HCT116 (cell line): ENCODE measurements at regions not wholly inside any gene's neighbourhood (a gene's known extent, or its start where the extent isn't known, plus 50 kb on each side); places are given as distances from the start of the nearest gene placed in this dataset.

ENCODE experiments used
- ATAC-seq: fragments of 200-7000 bp; cut with Tn5 transposase; 2 replicates; pipeline ENCODE4 v1.9.1; 2020; ENCODE audit warnings: mild to moderate bottlenecking, moderate library complexity
- BruUV-seq: library from RNA; stranded (reverse); fragments of 400-500 nt; replicated peaks from 2 replicates; lab custom pipeline; 2021; lab: Mats Ljungman, UMichigan
- CTCF ChIA-PET: fragments of 300-600 bp; sonication (Branson Sonifier 250); formaldehyde crosslinking; loops from one replicate; lab custom pipeline; 2021; ENCODE audit warnings: antibody characterized with exemption; lab: Charles Lee
- POLR2A ChIA-PET: fragments of 300-600, 350-600 bp; sonication (Branson Sonifier 250); formaldehyde crosslinking; loops from one replicate; lab custom pipeline; 2021; ENCODE audit warnings: antibody characterized with exemption; lab: Charles Lee
- RAD21 ChIA-PET, 2 experiments: fragments of 300-600 bp; sonication (Branson Sonifier 250); formaldehyde crosslinking; loops; one replicate each; lab custom pipeline; 2023; ENCODE audit warnings: low total read pairs in 2 of 2; ENCODE audit not compliant: uncharacterized antibody in 2 of 2, unreplicated experiment in 2 of 2, low non-redundant PET in 1 of 2; lab: Charles Lee
- DNase-seq: peaks from one replicate; pipeline ENCODE4 v3.0.0-alpha.2; 2010; ENCODE audit warnings: low read depth, low spot score
- H2AFZ ChIP-seq: fragments of 200-600 bp; shearing (Covaris generic), sonication (generic); 2 replicates; pipeline ENCODE4 v1.6.1; 2017; ENCODE audit warnings: low read depth, mixed run types, mixed read lengths, antibody characterized with exemption, low read length; ENCODE audit not compliant: poor library complexity, severe bottlenecking
- H3K27ac ChIP-seq: 2 replicates; pipeline ENCODE4 v1.5.1; 2012; ENCODE audit warnings: low read depth, low read length
- H3K27me3 ChIP-seq: fragments of 200-600 bp; sonication (generic); 2 replicates; pipeline ENCODE4 v1.6.1; 2016; ENCODE audit warnings: mixed run types, low read length, mixed read lengths; ENCODE audit not compliant: insufficient read depth
- H3K36me3 ChIP-seq, 2 experiments: fragments of 200-500 bp in 1 of 2; fragments of 200-600 bp in 1 of 2; sonication (Bioruptor generic) in 1 of 2; sonication (generic) in 1 of 2; 2 replicates each; pipeline versions ENCODE4 v1.5.1 to v1.6.1; 2014 to 2016; ENCODE audit warnings: low read length in 2 of 2, inconsistent platforms in 1 of 2, mixed read lengths in 1 of 2, mixed run types in 1 of 2; ENCODE audit not compliant: insufficient read depth in 2 of 2, control insufficient read depth in 1 of 2
- H3K4me1 ChIP-seq, 2 experiments: fragments of 200-600 bp in 1 of 2; sonication (generic) in 1 of 2; 2 replicates each; pipeline versions ENCODE4 v1.5.1 to v1.6.1; 2012 to 2017; ENCODE audit warnings: low read length in 2 of 2, inconsistent platforms in 1 of 2, mild to moderate bottlenecking in 1 of 2, mixed read lengths in 1 of 2, mixed run types in 1 of 2, moderate library complexity in 1 of 2; ENCODE audit not compliant: insufficient read depth in 2 of 2, control insufficient read depth in 1 of 2
- H3K4me2 ChIP-seq: fragments of 200-600 bp; sonication (generic); 2 replicates; pipeline ENCODE4 v1.6.1; 2017; ENCODE audit warnings: mixed run types, low read length, mixed read lengths
- H3K4me3 ChIP-seq, 2 experiments: fragments of 200-600 bp in 1 of 2; sonication (generic) in 1 of 2; replicated peaks in 1 of 2; 2 replicates each; pipeline ENCODE4 v1.5.1; 2011 to 2016; ENCODE audit warnings: low read length in 2 of 2, control low read depth in 1 of 2, low read depth in 1 of 2, mild to moderate bottlenecking in 1 of 2, mixed read lengths in 1 of 2, mixed run types in 1 of 2
- H3K79me2 ChIP-seq: fragments of 200-600 bp; sonication (generic); 2 replicates; pipeline ENCODE4 v1.6.1; 2017; ENCODE audit warnings: mild to moderate bottlenecking, mixed run types, low read length, moderate library complexity, mixed read lengths; ENCODE audit not compliant: insufficient read depth
- H3K9ac ChIP-seq: fragments of 200-600 bp; sonication (generic); 2 replicates; pipeline ENCODE4 v1.6.1; 2016; ENCODE audit warnings: low read length, mixed read lengths
- H3K9me2 ChIP-seq: fragments of 200-600 bp; sonication (generic), shearing (Covaris generic); 2 replicates; pipeline ENCODE4 v1.6.1; 2017; ENCODE audit warnings: mixed run types, mild to moderate bottlenecking, moderate library complexity; ENCODE audit not compliant: insufficient read depth
- H3K9me3 ChIP-seq, 2 experiments: fragments of 200-500 bp in 1 of 2; fragments of 200-600 bp in 1 of 2; sonication (Bioruptor generic) in 1 of 2; sonication (generic) in 1 of 2; 2 replicates each; pipeline ENCODE4 v1.6.1; 2014 to 2017; ENCODE audit warnings: low read length in 2 of 2, mixed read lengths in 2 of 2, inconsistent platforms in 1 of 2, low read depth in 1 of 2, mild to moderate bottlenecking in 1 of 2, mixed run types in 1 of 2, moderate library complexity in 1 of 2; ENCODE audit not compliant: control insufficient read depth in 1 of 2, insufficient read depth in 1 of 2
- H4K20me1 ChIP-seq: fragments of 200-600 bp; sonication (generic), shearing (Covaris generic); 2 replicates; pipeline ENCODE4 v1.6.1; 2017; ENCODE audit warnings: mixed run types, mild to moderate bottlenecking, moderate library complexity; ENCODE audit not compliant: insufficient read depth
- ATF3 ChIP-seq: IDR thresholded peaks from 2 replicates; pipeline ENCODE4 v1.6.1; 2012
- CTCF ChIP-seq, 3 experiments: fragments of 200-600 bp in 1 of 3; sonication (generic) in 1 of 3; IDR thresholded peaks in 2 of 3; conservative IDR thresholded peaks in 1 of 3; 2 replicates each; pipeline ENCODE4 v1.5.1; 2012 to 2017; ENCODE audit warnings: low read depth in 2 of 3, low read length in 2 of 3, antibody characterized with exemption in 1 of 3, borderline replicate concordance in 1 of 3, control low read depth in 1 of 3, mild to moderate bottlenecking in 1 of 3, mixed read lengths in 1 of 3, mixed run types in 1 of 3, moderate library complexity in 1 of 3; ENCODE audit not compliant: insufficient read depth in 1 of 3
- EGR1 ChIP-seq: IDR thresholded peaks from 2 replicates; pipeline ENCODE4 v1.6.1; 2012; ENCODE audit warnings: low read depth
- ELF1 ChIP-seq: IDR thresholded peaks from 2 replicates; pipeline ENCODE4 v1.6.1; 2012; ENCODE audit warnings: low read depth, borderline replicate concordance
- EZH2phosphoT487 ChIP-seq: fragments of 200-600 bp; IDR thresholded peaks from 2 replicates; pipeline ENCODE4 v1.6.1; 2018; ENCODE audit warnings: antibody characterized with exemption, borderline replicate concordance
- JUND ChIP-seq: IDR thresholded peaks from 2 replicates; pipeline ENCODE4 v1.6.1; 2012
- MAX ChIP-seq: IDR thresholded peaks from 2 replicates; pipeline ENCODE4 v1.6.1; 2012
- SIN3A ChIP-seq: IDR thresholded peaks from 2 replicates; pipeline ENCODE4 v1.6.1; 2012; ENCODE audit warnings: low read depth
- SP1 ChIP-seq: IDR thresholded peaks from 2 replicates; pipeline ENCODE4 v1.6.1; 2012; ENCODE audit warnings: low read depth
- SRF ChIP-seq: IDR thresholded peaks from 2 replicates; pipeline ENCODE4 v1.6.1; 2012; ENCODE audit warnings: low read depth
- TCF7L2 ChIP-seq: IDR thresholded peaks from 2 replicates; pipeline ENCODE4 v1.7.0; 2011; ENCODE audit warnings: borderline replicate concordance, inconsistent platforms; ENCODE audit not compliant: insufficient read depth, insufficient read length; ENCODE audit errors: extremely low read depth
- ZBTB33 ChIP-seq: IDR thresholded peaks from 2 replicates; pipeline ENCODE4 v1.6.1; 2011; ENCODE audit warnings: mild to moderate bottlenecking, low read length, moderate library complexity; ENCODE audit not compliant: insufficient replicate concordance; ENCODE audit errors: extremely low read depth
- ZFX ChIP-seq: fragments of 450-650 bp; IDR thresholded peaks from 2 replicates; pipeline ENCODE4 v1.6.1; 2017
- ZNF274 ChIP-seq: fragments of 200-500 bp; sonication (Bioruptor generic); IDR thresholded peaks from 2 replicates; pipeline ENCODE4 v1.6.1; 2014; ENCODE audit warnings: mild to moderate bottlenecking, low read depth, low read length, inconsistent platforms
- intact Hi-C: fragments of 100-400 bp; cut with micrococcal nuclease; formaldehyde crosslinking; loops from 2 replicates; pipeline ENCODE4 v1.10.0; 2022

GRCh38 chr19:32122258-32122657, 223.2 kb upstream of the ZNF507 start:
- ChIA-PET POLR2A (no interaction called here), CTCF (no interaction called here), RAD21 (no interaction called here)
- no peaks in the 10 kb centered on the region for H3K4me1 ChIP-seq
- TF ChIP-seq TCF7L2 (no peak), CTCF (IDR thresholded peaks at IDR 0.05 in 2 of 3, conservative IDR thresholded peaks at IDR 0.05 in 1 of 3; ENCODE audit: borderline replicate concordance in 1 of 3, insufficient read depth in 1 of 3, low read depth in 2 of 3, low read length in 2 of 3) (no peak), EGR1 (no peak), JUND (no peak), SRF (no peak), ZFX (no peak), ELF1 (no peak), ZNF274 (no peak), ATF3 (no peak), MAX (no peak), SP1 (no peak), EZH2phosphoT487 (no peak), SIN3A (no peak), ZBTB33 (no peak)
- H3K27ac ChIP-seq, result no peak overlapping the region
- no peaks in the 10 kb centered on the region for H3K27me3 ChIP-seq
- H3K9me3 ChIP-seq, result no peaks in the 10 kb centered on the region; a peak in 2 of 4 replicates
- H3K4me2 ChIP-seq, result no peak overlapping the region
- intact Hi-C loops, result no loop called here
- no peak overlapping the region for H3K9ac ChIP-seq
- DNase-seq (no peak), ATAC-seq (no peak)
- no TSS peak for BruUV-seq
- H3K79me2 ChIP-seq, result no peaks in the 10 kb centered on the region
- no peaks in the 10 kb centered on the region for H3K9me2 ChIP-seq
- H2AFZ ChIP-seq, result no peak overlapping the region
- H3K4me3 ChIP-seq, result no peak overlapping the region
- no peaks in the 10 kb centered on the region for H4K20me1 ChIP-seq
- no peaks in the 10 kb centered on the region for H3K36me3 ChIP-seq
